ENCODE measurements at regions not wholly inside any gene's neighbourhood (a gene's known extent, or its start where the extent isn't known, plus 50 kb on each side); places are given as distances from the start of the nearest gene placed in this dataset.

- no peak for TF ChIP-seq CTCF (IDR thresholded peaks at IDR 0.05)
- no peak for TF ChIP-seq POLR2A (IDR thresholded peaks at IDR 0.05)
These were observed 1351.5 kb downstream of the ZPLD1 start for GRCh38 chr3:103786296-103786695.
